GM21526 (cell line): ENCODE measurements at regions not wholly inside any gene's neighbourhood (a gene's known extent, or its start where the extent isn't known, plus 50 kb on each side); places are given as distances from the start of the nearest gene placed in this dataset.

Experiments used
- ATAC-seq: cut with Tn5 transposase; IDR thresholded peaks from one replicate; pipeline ENCODE4 v1.9.1; 2021; ENCODE audit warnings: moderate library complexity; ENCODE audit not compliant: unreplicated experiment, low FRiP score

- ATAC-seq: no peak
Observed at GRCh38 chr11:38330578-38330977, 1732.5 kb upstream of the RAG2 start.

GRCh38 chr11:38323961-38324761 is 1726.1 kb upstream of the RAG2 start:
- ATAC-seq: no peak

GRCh38 chr11:38315151-38315550 is 1717.1 kb upstream of the RAG2 start:
- no peak for ATAC-seq

GRCh38 chr11:38307455-38307854 is 1709.4 kb upstream of the RAG2 start:
- no peak for ATAC-seq

- no peak for ATAC-seq
Observed at GRCh38 chr11:38305682-38306081, 1707.6 kb upstream of the RAG2 start.

GRCh38 chr11:38304926-38305325 is 1706.9 kb upstream of the RAG2 start:
- ATAC-seq: no peak

- ATAC-seq: no peak
Observed at GRCh38 chr11:38302564-38302963, 1704.5 kb upstream of the RAG2 start.

GRCh38 chr11:38300570-38300969 is 1702.5 kb upstream of the RAG2 start:
- no peak for ATAC-seq

GRCh38 chr11:38296211-38296776 is 1698.3 kb upstream of the RAG2 start:
- ATAC-seq: no peak

- no peak for ATAC-seq
Observed at GRCh38 chr11:38282718-38283117, 1684.7 kb upstream of the RAG2 start.

GRCh38 chr11:38278457-38279141 is 1680.6 kb upstream of the RAG2 start:
- no peak for ATAC-seq

- no peak for ATAC-seq
Observed at GRCh38 chr11:38274031-38274430, 1676.0 kb upstream of the RAG2 start.

- ATAC-seq: no peak
Observed at GRCh38 chr11:38272376-38272775, 1674.3 kb upstream of the RAG2 start.

GRCh38 chr11:38266691-38267090 is 1668.7 kb upstream of the RAG2 start:
- no peak for ATAC-seq

- no peak for ATAC-seq
Observed at GRCh38 chr11:38256436-38256835, 1658.4 kb upstream of the RAG2 start.

- no peak for ATAC-seq
Observed at GRCh38 chr11:38254913-38255312, 1656.9 kb upstream of the RAG2 start.

- ATAC-seq: no peak
Observed at GRCh38 chr11:38252620-38253019, 1654.6 kb upstream of the RAG2 start.

- ATAC-seq: no peak
Observed at GRCh38 chr11:38246451-38246850, 1648.4 kb upstream of the RAG2 start.

GRCh38 chr11:38226684-38227083 is 1628.6 kb upstream of the RAG2 start:
- no peak for ATAC-seq

- no peak for ATAC-seq
Observed at GRCh38 chr11:38221295-38221694, 1623.3 kb upstream of the RAG2 start.

- ATAC-seq: no peak
Observed at GRCh38 chr11:38219636-38220035, 1621.6 kb upstream of the RAG2 start.

- ATAC-seq: no peak
Observed at GRCh38 chr11:38208951-38209350, 1610.9 kb upstream of the RAG2 start.
